ENCODE measurements at regions not wholly inside any gene's neighbourhood (a gene's known extent, or its start where the extent isn't known, plus 50 kb on each side); places are given as distances from the start of the nearest gene placed in this dataset.

DNA sequence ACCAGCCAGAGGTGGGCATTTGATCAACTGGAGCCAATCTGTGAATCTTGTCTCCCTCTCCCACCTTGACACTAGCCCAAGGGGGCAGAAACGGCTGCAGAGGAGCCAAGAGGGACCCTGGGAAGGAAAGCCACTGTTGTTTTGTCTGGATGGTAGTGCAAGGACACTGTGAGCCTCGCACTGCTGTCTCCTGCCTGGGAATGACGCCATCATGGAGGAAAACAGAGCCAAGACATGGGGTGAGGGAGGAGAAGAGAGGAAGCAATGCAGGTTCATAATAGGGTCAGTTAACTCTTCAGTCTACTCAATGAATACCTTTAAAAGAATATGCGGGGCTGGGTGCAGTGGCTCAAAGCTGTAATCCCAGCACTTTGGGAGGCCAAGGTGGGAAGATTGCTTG, 231.1 kb upstream of the AGAP1 start:
- DNase-seq (ENCODE audit: low read depth, low spot score), result no peak

DNA sequence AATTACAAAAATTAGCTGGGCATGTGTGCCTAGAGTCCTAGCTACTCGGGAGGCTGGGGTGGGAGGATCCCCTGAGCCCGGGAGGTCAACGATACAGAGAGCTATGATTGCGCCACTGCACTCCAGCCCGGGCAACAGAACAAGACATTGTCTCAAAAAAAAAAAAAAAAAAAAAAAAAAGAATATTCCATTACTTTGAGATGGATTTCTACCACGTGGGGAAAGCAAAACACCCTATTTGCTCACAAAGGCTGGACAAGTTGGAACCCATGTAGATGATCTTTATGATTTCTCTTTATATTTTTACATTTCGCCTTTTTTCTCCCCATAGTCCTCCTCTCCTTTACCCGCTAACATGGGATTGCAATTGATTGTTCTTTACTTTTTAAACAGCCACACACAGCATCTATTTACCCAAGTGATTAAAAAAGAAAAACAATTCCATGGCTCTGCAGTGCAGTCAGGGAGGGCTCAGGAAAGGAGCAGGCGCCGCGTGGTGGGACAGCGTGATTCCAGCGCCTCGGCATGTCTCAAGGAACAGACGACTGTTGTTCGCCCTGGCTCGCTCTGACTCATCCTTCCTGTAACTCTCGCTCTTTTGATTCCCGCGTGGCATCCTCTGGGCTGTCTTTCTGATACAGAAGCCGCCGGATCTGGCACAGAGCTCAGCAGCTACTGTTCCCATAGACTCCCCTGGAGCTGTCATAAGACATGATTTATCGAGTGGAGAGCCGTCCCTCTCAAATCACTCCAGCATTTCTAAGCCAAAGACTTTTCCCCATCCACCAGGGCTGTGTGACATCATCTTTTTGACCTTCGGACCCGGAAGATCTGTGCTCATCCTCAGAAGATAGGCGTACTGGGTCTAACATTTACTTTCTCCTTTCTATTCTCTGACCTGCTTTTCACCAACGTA, 230.4 kb upstream of the AGAP1 start:
- peak; percentile 78 for DNase-seq (ENCODE audit: low read depth, low spot score)

DNA sequence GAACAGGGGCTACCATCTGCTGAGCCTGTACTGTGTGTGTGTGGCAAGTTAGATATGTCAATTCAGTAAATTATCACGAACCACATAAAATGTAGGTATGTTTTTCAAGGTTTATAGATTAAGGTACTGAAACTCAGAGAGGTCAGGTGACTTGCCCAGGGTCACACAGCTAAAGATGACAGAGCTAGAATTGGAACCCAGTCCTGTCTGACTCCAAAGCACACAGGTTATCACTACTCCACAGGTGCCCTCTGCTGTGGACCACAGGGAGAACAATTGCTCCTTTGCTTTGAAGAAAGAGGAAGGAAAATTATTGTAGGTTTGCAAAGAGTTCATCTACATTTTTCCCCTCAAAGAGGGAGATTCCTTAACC, 229.7 kb upstream of the AGAP1 start:
- DNase-seq (ENCODE audit: low read depth, low spot score), result no peak

DNA sequence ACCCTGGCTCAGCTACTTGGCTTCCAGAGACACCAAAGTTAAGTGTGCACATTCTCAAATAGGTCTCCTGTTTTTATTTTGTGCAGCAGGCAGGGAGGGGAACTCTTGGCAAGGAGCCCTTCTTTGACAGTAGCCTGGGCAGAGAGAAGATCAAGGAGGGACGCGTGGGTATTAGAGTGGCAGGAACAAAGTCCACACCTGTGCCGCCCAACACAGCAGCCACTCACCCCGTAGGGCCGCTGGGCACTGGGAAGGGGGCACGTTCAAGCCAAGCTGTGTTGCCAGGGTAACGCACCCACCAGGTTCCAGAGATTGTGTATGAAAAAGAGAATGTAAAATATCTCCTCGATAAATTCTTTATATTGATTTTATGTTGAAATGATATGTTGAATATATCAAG, 229.3 kb upstream of the AGAP1 start:
- DNase-seq (ENCODE audit: low read depth, low spot score), result no peak

DNA sequence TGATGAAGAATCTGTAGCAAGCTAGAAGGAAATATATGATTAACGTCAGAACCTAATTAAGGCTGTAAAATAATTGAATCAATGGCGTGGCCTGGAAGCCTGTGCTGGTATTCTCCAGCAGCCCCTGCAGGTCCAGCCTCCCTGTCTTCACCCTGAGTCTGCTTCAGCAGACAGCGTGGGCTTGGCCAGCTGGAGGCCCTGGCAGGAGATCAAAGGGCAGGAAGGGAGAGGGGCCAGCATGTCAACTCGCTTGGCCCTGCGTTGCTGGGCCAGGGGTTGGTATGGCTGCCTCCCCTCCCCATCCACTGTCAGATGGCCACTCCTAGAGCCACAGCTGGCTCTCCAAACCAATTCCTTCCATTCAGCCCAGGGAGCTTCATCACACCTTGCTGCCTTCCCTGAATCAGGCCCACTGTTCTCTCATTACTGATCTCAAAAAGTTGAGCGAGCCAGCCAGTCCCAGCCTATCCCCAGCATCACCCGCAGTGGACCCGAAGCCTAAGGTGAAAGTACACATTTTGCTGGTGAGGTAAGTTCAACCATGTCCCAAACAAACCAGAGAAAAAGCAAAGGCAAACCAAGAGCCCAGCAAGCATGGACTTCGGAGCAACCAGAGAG, 228.4 kb upstream of the AGAP1 start:
- no peak for DNase-seq (ENCODE audit: low read depth, low spot score)

DNA sequence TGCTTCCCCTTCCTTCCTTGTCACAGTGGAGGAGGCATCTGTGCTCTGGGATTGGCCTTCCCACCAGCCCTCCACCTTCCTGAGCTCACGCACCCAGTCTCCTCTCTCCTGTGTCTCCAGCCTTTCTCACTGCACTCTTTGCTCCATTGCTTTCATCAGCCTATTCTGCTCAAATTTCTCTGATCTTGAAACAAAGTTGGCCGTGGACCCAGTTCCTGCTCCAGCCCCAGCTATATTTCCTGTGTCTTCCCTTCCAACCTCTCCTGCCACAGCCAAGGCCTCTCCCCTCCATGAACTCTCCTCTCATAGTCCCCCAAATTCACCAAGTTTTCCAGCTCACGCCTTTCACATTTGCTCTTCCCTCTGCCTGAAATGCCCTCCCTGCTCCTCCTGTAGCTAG, 226.6 kb upstream of the AGAP1 start:
- no peak for DNase-seq (ENCODE audit: low read depth, low spot score)

DNA sequence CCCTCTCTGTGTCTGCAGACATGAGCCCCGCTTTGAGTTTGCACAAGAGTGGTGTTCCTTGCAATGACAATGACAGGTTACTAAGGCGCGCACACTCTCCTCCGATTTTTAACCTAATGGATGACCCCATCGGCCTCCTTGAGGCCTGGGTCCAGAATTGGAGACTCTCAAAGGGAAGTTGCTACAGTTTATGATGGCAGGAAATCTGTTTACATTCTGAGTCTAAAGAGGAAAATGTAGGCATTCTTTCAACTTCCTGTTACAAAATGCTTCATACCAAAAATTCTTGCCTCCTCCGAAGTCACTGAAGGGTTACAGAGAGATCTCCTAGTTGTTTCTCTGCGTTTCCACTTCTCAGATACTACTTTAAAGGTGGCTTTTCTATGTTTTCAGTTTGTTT, 225.3 kb upstream of the AGAP1 start:
- DNase-seq (ENCODE audit: low read depth, low spot score), result no peak

DNA sequence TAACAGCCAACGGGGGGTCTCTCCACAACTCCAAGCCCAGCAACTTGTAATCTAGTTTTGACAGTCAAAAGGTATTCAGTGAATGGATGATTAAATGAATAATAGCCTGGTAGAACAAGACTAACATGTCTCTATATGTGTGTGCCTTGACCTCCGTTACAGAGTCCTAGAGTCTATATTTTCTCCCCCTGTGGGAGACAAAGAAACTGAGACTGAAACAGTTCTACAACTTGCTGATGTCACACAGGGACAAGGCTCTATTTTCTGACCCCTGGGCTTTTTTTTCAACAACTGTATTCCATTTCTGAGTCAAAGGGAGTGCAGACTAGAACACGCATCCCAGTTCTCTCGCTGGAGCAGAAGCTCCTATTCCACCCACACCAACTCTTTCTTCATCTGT, 223.6 kb upstream of the AGAP1 start:
- DNase-seq (ENCODE audit: low read depth, low spot score), result no peak

DNA sequence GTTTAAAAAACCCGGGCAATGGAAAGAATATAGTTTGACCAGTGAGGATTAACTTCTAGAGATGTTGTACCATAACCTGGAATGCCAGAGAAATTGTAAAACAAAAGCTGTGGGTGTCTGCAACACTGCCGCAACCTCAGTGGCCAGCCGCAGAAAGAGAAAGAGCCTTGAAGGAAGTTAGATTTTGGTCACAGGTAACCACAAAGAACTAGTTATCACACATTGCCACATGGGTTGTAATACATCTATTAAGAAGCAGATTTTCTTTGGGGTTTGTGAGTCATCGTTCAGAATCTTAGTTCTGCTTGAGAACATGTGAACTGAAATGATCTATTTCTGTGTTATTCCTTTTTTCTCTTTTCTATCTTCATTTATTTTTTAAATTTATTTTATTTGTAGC, 222.9 kb upstream of the AGAP1 start:
- no peak for DNase-seq (ENCODE audit: low read depth, low spot score)

DNA sequence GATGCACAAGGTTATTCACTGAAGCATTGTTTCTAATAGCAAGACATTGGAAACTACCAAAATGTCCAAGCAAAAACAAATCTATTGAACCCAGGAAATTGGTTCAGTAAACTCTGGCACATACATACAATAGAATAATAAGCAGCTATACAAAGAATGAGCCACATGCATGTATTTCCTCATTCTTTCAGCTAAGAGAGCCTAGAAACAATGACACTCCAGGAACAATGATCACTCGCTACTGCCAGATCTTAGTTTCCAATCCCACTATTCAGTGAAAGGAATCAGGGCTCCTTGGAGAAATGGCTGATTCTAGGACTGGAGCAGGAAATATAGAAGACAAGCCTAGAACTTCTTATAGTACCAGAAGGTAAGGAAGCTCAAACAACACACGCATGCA, 221.9 kb upstream of the AGAP1 start:
- DNase-seq (ENCODE audit: low read depth, low spot score), result no peak

DNA sequence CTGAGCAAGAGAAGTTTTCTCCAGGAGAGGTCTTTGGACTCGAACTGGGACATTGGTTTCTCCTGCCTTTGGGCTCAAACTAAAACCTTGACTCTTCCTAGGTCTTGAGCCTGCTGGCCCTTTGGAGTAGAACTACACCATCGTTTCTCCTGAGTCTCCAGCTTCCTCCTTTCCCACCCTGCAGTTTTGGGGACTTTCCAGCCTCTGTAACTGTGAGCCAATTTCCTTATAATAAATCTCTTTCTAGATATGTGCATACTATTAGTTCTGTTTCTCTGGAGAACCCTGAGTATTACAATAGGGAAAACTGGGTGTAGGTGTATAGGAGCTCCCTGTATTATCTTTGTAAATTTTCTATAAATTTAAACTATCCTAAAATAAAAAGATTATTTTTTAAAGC, 219.8 kb upstream of the AGAP1 start:
- DNase-seq (ENCODE audit: low read depth, low spot score), result no peak

DNA sequence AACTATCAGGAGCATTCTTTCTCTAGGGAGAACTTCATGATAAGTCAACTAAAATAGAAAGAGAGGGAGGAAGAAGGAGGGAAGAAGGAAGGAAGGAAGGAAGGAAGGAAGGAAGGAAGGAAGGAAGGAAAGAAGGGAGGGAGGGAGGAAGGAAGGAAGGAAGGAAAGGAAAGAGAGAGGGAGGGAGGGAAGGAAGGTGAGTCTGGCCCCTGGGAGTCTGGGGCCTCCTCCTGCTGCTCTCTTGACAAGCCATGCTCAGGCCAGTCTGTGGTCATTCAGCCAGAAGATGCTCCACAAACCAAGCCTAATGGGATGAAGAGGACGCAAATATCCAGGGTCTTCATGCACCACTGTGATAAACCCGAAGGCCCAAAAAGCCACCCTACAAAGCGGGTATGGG, 216.4 kb upstream of the AGAP1 start:
- no peak for DNase-seq (ENCODE audit: low read depth, low spot score)

DNA sequence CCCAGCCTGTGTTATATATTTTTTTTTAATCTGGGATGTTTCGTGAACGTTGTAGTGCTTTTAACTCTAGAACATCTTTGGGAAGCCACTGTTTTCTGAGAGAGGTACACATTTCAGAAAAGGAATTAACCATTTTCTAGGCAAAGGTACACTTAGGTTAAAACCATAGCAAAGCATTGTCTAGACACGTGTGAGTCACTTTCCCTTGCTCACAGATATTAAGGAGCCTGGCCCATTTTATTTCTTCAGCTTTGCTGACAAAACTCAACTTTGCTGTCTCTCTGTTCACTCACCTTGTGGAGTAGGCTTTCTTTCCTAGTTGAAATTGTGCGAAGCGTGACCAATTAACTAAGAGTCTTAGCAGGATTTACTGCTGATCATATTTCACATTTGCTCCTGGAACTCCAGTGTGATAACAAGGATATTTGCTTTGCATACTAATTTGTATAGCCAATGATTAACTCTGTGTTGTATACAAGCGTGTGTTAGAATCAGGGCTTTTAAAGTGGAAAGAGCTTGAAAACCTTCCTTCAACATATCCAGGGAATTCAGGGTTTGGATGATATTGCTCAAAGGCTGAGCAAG, 215.0 kb upstream of the AGAP1 start:
- DNase-seq (ENCODE audit: low read depth, low spot score), result no peak

DNA sequence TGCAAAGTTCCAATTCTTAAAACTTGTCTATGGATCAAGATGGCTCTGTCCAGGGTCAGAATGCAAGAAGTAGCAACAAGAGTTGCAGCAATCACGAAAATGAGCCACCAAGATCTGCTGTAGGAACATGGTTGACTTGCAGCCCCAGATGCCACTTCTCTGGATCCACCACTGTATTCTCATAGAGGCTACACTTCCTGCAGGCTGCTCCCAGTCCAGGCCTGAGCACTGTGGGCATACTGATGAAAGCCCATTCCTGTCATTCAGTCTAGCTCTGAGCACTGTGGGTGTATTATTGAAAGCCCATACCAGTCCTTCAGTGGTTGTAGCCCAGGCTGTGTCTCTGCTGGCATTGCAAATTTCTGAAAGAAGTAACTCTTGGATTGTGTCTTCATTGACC, 213.9 kb upstream of the AGAP1 start:
- no peak for DNase-seq (ENCODE audit: low read depth, low spot score)

DNA sequence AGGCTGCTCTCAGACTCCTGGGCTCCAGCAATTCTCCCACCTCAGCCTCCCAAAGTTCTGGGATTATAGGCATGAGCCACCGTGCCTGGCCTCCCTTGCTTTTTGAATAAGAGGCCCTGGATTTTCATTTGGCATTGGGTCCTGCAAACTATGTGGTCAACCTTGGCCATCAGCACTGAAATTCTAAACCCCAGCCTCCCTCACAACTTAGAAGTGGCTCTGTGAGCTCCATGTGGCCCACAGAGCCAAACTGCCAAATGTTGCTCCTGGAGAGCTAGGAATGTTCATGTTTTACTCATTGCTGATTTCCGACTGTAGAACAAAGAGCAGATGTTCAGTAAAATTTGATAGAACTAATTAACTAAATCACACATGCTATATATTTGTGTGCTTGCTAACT, 210.6 kb upstream of the AGAP1 start:
- DNase-seq (ENCODE audit: low read depth, low spot score), result no peak

DNA sequence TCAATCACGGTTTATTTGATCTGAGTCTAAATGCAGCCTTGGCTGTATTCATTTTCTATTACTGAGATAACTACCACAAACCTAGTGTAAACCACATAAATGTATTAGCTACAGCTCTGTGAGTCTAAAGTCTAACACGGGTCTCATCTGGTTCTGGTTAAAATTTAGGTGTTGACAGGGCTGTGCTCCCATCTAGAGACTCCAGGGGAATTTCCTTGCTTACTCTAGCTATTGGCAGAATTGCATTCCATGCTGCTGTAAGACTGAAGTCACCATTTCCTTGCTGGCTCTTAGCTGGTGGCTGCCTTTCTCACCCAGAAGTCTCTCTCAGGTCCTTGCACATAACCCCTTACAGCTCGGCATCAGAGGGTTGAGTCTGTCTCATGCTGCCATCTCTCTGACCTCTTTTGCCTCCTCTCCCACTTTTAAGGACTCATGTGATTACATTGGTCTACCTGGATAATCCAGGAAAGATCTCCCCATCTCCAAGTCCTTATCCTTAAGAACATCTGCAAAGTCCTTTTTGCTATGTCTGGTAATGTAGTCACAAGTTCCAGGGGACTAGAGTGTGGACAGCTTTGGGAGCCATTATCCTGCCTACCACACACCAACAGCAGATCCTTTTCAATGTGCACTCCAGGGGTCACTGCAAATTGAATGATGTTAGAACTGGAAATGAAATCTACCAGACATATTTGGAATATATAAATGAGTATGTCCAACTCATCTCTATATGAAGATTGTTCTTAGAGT, 207.0 kb upstream of the AGAP1 start:
- DNase-seq (ENCODE audit: low read depth, low spot score), result no peak

DNA sequence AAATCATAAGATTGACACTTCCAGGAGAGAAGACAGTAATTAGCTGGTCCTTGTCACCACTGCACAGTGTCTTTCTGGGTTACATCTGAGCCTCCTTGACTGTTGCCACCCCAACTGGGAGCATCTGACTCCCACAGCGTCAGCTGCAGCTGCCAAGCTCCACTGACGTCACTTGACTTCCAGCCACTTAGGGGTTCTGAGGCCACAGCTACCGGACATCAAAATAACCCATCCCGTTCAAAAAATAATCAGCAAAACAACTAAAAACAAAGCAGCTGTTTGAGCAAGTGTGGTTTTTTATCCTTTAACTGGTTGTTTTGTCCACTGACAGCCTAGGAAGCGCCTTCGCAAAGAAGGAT, 206.5 kb upstream of the AGAP1 start:
- no peak for DNase-seq (ENCODE audit: low read depth, low spot score)

DNA sequence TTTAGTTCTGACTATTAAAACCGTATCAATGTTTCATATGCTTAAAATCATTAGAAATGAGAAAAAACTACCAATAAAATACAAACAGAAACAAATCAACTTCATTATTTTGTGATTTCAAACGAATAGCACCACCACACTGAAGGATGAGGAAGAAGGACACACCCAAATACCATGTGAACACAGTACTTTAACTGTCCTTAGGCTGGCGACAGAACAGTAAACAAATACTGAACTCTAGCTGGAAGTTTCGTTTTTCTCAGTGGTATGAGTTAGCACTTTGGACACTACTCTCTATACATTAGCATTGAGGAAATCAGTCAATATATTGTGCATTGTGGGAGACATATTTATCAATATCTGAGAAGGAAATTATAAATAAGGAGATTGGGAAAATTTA, 202.4 kb upstream of the AGAP1 start:
- no peak for DNase-seq (ENCODE audit: low read depth, low spot score)

DNA sequence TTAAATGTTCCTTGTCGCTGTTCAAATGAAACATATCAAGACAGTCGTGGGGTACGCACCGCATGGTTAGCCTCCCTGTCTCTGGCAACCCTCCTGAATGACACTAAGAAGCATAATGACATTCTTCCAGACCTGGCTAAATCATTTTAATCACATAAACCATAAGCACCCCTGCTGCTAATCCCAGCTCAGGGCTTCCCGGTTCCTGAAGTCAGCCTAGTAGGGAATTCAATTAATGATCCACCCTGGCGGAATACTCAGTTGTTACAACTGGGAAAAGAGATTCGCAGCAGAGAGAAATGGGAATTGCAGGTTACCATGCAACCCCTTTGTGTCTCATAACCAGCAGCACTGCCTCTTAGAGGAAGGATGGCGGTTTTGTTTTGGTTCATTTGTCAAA, 200.8 kb upstream of the AGAP1 start:
- no peak for DNase-seq (ENCODE audit: low read depth, low spot score)

DNA sequence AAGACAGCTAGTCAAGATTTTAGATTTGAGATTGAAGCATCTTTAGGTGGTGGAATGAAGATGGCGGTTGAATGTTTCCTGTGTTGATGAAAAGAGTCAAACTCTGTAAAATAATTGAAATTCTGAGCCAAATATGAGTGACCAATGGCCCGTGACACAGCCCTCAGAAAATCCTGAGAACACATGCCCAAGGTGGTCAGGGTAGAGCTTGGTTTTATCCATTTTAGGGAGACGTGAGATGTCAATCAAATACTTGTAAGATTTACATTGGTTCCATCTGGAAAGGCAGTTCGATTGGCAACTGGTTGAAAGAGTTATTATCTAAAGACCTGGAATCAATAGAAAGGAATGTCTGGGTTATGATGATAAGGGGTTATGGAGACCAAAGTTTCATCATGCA, 198.0 kb upstream of the AGAP1 start:
- no peak for DNase-seq (ENCODE audit: low read depth, low spot score)

DNA sequence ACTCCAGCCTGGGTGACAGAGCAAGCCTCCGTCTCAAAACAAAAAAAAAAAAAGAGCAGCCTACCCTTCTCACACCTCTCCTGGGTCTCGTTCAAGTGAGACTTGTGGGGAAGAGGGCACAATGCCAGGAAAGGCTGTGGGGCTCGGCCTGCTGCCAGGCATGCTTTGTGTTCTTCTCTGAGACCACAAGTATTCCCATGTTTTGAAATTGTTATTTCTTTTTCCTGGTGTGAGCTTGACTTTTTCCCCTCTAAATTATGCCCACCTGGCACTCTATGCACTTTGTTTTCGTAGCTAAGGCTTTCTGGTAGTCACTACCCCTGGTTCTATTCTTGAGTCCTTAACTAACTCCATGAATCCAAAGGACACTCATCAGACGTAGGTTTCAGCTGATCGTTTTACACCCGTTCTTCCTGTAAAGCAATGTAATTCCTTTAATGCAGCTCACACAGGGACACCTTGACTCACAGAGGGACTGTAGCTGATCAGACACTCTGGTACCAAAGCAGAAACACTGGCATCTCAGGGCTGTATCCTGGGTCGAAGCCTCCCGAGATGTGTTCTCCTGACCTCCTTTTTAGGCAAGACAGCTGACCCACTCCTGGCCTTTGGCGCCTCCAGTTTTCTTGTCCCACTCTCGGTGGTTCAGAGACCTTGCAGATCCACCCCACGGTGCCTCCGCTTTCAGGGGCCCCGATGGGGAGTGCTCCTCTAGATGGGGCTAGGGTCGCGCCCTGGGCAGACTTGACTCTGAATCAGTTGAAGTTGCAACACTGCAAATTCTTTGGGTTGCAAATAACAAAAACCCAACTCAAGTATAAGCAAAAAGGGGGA, 193.3 kb upstream of the AGAP1 start:
- DNase-seq (ENCODE audit: low read depth, low spot score), result peak; percentile 71

All from smooth muscle cell of the brain vasculature (primary cell).